GM20000 (cell line): ENCODE measurements at regions not wholly inside any gene's neighbourhood (a gene's known extent, or its start where the extent isn't known, plus 50 kb on each side); places are given as distances from the start of the nearest gene placed in this dataset.

Experiments used
- DNase-seq: peaks from one replicate; pipeline ENCODE4 v3.0.0; 2012; ENCODE audit warnings: low spot score
- TF ChIP-seq, protein P1 (sequence below): IDR thresholded peaks from 2 replicates; pipeline ENCODE4 v1.5.1; 2012; ENCODE audit warnings: mild to moderate bottlenecking, control low read depth; ENCODE audit errors: extremely low read depth, missing control alignments

DNA sequence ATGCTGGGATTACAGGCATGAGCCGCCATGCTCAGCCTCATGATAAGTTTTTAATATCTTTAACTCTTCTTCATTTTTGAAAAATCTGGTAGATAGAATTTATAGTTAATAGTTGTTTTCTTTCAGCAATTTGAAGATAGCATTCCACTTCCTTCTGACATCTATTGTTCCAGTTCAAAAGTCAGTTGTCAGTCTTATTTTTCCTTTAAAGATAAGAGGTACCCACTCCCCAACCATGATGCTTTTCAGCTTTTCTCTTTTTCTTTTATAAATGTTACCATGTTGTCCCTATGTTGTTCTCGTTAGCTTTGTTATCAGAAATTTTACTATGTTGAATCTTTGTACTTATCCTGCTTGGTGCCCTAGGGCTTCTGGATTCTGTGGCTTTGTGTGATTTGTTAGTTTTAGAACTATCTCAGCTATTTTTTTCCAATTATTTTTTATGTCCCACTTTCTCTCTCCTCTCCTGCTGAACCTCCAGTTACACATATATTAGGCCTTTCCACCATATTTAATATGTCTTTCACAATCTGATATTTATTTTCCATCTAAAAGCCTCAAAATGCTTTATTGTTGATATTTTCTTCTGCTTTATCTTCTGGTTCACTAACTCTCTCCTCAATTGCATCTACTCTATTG, 181.6 kb upstream of the FOXN3 start:
- TF ChIP-seq, protein P1, sequence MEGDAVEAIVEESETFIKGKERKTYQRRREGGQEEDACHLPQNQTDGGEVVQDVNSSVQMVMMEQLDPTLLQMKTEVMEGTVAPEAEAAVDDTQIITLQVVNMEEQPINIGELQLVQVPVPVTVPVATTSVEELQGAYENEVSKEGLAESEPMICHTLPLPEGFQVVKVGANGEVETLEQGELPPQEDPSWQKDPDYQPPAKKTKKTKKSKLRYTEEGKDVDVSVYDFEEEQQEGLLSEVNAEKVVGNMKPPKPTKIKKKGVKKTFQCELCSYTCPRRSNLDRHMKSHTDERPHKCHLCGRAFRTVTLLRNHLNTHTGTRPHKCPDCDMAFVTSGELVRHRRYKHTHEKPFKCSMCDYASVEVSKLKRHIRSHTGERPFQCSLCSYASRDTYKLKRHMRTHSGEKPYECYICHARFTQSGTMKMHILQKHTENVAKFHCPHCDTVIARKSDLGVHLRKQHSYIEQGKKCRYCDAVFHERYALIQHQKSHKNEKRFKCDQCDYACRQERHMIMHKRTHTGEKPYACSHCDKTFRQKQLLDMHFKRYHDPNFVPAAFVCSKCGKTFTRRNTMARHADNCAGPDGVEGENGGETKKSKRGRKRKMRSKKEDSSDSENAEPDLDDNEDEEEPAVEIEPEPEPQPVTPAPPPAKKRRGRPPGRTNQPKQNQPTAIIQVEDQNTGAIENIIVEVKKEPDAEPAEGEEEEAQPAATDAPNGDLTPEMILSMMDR: no peak
- no peak for DNase-seq

DNA sequence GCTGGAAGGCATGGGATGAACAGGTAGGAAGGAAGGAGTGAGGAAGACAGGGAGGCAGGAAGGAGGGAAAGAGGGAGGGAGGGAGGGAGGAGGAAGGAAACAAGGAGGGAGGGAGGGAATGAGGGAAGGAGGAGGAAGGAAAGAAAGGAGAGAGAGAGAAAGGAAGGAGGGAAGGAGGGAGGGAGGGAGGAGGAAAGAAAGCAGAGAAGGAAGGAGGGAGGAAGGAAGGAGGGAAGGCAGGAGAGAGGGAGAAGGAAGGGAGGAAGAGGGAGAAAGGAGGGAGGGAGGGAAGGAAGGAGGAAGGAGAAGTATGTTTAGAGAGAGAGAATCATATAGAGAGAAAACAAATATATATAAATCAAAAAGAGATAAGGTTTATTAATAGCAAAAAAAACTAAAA, 175.9 kb upstream of the FOXN3 start:
- no peak for DNase-seq
- TF ChIP-seq, protein P1: no peak

DNA sequence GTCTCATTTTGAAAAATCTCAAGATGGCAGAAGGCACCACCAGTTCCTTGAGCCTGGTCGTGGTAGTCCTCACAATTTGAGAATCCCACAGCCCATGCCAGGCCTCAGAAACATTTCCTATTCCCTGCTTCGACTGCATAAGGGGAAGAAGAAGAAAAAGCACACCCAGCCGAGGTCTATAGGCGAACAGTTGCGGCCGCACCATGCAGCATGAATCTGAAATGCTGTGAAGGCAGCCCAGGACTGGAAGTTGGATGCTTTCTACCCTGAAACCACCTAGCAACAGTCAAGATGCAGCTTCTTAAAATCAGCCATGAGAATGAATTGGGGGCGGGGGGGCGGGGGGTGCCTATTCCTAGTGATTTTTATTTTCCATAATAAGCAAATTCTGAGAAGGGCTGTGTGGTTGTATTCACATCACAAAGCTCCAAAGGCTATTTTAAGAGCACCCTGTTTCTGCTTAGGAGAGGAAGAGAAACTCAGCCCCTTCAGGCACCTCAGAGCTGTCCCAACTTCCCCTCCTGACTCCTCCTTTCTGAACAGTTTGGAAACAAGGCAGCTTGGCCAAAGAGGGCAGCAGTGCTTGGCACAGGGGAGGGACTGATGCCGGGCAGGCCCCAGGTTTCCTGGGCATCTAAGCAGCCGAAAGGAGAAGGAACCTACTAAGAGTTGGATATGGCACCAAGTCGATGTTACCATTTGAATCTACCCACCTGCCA, 172.5 kb upstream of the FOXN3 start:
- peak; percentile 46 for DNase-seq

DNA sequence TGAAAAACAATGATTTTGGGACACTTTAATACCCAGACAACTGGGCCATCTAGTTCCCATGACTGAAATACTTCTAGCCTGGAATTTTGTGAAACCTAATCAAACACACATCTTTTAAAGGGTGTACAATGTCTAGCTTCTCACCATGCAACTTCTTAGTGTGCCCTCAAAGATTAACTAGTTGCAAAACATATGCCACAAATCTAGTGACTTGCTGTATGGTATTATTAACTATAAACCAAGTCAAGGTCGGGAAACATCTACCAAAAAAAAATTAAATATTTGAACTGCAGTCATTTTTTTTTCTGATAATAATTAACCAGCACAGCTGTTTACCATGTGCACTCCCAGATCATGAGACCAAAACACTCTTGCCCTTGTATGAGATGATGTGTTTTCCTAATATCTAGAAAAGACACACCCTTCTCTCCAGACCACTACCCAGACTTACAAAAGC, 171.8 kb upstream of the FOXN3 start:
- TF ChIP-seq, protein P1: no peak
- no peak for DNase-seq

More for the DNA sequence above, 172.5 kb upstream of the FOXN3 start:
- TF ChIP-seq, protein P1: no peak

DNA sequence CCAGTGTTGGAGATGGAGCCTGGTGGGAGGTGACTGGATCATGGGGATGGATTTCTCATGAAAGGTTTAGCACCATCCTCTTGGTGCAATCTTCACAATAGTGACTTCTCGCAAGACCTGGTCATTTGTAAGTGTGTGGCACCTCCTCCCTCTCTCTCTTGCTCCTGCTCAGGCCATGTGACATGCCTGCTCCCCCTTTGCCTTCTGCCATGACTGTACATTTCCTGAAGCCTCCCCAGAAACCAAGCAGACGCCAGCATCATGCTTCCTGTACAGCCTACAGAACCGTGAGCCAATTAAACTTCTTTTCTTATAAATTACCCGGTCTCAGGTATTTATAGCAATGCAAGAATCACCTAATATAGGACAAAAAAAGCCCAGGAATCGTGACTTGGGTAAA, 171.0 kb upstream of the FOXN3 start:
- TF ChIP-seq, protein P1: no peak
- DNase-seq: no peak

DNA sequence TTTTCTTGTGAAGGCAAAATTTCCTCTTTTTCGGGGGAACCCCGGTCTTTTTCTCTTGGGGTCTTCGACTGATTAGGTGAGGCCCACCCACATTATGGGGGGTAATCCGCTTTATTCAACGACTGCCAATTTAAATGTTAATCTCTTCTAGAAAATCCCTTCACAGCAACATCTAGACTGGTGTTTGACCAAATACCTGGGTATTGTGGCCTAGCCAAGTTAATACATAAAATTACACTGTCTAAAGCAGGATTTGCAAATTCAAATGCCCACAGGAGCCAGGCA, 170.0 kb upstream of the FOXN3 start:
- no peak for DNase-seq
- TF ChIP-seq, protein P1: no peak

DNA sequence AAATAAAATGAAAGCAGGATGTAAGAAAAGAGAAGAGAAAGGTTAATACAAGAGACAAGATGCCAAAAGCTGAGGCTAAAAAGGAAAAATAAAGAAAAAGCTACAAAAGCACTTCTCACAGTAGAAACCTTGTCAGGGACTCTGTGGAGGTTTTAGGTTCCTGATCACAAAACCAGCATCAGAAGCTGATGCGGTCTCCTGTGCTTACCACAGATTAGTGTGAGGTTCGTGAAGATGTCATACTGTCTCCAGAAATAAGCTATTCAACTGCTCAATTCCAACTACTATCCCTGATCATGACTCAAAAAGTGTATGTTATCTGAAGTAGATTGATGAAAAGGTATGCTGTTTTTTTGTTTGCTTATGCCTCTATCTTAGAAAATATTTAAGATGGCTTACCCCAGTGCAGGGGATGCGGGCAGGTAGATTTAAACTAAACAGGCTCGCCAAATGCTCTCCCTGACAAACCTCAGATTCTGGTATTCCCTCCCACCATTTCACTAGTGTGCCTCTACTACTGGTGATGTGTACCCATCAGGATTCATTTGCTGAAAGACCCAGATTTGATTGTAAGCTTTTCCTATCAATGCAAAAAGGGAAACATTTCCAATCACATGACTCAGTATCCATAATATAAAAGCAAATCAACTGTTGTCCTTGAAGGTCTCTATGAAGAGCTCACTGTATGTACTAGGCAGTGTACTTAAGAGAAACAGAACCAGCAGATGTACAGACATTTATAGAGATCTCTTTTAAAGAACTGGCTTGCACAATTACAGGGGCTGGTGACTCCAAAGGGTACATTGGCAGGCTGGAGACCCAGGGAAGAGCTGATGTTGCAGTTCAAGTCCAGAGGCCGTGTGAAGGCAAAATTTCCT, 169.5 kb upstream of the FOXN3 start:
- DNase-seq: no peak
- TF ChIP-seq, protein P1: no peak
